CD4-positive, alpha-beta T cell treated with Interleukin-6 at 100 ng/mL for 8 hours (primary cell): ENCODE measurements at regions not wholly inside any gene's neighbourhood (a gene's known extent, or its start where the extent isn't known, plus 50 kb on each side); places are given as distances from the start of the nearest gene placed in this dataset.

Experiments used
- DNase-seq: peaks from one replicate; pipeline ENCODE4 v3.0.0-alpha.2; 2020; ENCODE audit warnings: mixed read lengths, low spot score

DNA sequence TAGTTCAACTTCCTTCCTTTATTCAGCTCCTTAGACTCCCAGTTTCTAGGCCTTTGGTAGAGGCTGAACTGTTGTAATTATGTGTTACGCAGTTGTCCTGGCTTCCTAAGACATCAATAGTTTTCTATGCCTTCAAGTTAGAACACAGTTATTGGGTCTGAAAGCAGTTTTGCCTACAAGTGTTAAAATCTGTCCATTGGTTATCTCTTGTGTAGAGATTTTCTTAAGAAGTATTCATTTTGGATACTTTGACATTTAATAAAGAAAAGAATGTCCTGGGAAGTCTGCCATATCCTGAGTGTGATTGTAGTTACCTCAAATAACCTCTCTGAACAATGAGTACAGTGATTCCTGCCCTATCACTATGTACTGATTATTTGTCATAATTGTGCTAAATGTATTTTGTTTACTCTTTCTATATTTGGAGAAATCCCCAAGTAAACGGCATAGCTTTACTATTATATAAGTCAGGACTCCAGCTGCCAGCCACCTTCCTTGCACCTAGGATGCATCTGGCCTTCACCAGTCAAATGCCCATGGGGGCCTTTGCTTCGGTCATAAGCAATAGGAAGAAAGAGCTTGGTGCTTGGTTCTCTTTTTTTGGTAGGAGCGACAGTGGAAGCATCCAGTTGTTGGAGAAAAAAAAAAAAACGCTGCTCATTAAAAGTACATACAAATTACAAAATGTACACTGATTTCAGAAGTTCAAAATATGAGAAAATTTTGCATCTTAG, 449.5 kb upstream of the PKDCC start:
- no peak for DNase-seq

DNA sequence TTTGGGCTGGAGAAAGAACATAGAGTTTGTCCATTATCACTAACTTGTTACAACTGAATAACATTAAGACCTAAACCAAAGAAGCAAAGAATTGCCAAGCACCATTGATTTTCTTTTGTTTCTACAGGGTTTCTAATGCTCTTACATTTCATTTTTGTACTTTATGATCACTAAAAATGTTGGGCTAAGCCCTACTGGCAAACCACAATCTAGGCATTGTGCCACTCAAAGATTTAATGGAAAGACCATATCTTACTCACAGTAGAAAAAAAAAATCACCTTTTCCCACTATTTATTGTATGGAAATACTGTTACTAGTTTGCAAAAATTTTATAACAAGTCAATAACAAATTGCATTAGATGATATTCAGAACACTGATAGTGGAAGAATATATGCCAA, 447.4 kb upstream of the PKDCC start:
- DNase-seq, result no peak

DNA sequence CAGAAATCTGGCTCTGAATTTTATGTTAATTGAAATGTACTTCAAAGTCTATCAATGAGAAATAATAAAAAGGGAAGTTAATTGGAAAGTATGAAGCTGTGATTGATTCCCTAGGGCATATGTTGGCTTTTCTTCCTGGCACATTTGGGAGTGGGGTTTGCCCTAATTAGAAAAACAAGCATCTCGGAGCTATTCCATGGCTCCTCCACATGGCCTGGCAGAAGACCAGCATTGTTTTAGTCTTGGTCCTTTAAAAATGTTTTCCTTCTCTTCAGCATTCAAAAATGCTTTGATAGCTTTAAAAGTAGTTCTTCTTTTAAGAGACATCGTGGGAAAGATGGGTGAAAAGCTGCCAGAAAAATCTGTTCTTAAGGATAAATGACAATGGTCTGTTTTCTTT, 445.5 kb upstream of the PKDCC start:
- DNase-seq, result no peak

DNA sequence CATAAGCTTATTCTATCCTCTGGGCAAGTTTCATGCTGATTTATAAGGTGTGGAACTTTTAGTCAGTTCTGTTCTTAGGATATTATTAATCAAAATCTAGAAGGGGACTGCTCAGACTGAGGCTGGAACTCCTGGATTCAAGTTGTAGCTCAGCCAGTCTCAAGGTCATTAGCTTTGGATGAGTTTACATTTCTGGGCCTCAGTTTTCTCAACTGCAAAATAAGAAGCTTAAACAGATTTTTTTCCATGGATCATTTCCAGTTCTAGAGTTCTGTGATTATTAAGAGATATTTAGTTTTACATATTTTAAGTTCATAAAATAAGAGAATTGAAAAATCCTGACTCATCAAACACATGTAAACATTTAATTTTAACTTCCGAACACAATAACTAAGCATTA, 442.5 kb upstream of the PKDCC start:
- DNase-seq, result no peak

DNA sequence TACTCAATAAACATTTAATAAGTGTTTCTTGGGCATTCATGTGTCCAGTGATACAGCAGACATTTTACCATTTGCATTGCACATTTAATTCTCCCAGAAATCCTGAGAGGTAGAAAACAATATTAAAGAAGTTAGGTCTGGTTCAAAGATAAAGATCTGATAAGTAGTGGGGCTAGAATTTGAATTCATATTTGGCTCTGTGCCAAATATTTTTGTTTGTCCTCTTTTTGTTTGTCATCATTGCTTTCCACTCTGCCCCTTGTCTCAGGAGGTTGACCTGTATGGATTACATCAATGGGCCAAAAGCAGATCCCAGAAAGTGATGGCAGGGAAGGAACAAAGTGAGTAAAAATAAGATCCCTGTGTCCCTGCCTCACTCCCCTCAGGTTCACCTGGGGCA, 441.9 kb upstream of the PKDCC start:
- no peak for DNase-seq

DNA sequence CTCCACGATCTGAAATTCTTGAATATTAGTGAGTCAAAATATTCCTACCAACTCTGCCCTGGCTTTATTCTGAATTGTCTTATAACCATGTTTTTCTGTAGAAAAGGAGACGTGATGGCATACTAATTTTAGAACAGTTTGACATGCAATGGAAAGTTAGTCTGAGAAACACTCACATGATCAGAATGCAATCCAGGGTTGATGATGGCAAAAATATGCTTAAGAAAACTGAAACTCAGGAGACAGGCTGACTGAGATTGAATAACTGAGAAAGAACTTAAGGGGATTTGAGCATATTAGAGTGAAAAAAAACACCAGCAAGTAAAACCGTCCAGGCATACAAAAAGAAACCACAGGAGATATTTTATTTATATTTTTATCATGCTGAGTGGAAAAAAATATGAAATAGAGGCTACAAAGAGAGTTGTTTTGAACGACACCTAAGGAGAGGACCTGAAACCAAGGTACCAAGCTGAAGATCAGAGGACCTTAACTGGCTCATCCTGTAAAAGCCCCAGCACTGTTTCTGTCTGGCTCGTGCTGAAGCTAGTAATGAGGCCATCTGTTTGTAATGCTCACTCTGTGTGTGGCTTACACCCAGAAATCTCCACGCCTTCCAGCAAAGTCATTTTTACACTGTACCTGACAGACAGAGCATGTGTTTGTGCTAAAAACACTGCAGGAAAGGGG, 437.2 kb upstream of the PKDCC start:
- DNase-seq, result no peak

DNA sequence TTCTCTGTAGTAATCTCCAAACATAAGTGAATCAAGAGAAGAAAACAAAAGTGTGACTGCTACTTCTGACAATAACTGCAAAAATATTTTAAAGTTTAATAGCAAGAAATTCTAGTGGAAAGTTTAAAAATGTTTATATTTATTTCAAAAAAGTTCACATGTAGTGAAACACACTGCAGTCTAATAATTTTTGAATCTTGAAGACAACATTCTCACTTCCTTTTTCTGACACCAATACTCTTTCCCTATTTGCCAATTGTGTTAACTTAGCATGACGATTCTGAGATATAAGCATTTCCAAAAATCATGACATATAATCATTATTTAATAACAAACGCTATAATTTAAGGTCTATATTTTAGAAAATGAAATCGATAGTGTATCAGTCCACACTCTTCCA, 429.1 kb upstream of the PKDCC start:
- no peak for DNase-seq

DNA sequence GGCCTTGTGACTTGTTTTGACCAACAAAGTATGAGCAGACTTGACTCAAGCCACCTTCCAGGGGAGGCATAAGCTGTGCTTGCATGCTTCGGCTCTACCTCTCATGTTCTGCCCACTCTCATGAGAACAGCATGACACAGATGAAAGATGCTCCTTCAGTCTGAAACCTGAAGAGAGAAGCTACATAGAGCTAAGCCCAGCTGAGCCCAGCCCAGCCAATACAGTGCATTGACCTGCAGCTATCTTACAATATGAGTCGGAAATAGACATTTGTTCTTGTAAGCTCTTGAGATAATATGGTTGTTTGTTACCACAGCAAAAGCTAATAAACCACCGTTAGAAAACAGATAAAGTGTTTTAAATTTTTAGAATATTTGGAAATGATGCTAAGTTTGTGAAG, 426.7 kb upstream of the PKDCC start:
- no peak for DNase-seq

DNA sequence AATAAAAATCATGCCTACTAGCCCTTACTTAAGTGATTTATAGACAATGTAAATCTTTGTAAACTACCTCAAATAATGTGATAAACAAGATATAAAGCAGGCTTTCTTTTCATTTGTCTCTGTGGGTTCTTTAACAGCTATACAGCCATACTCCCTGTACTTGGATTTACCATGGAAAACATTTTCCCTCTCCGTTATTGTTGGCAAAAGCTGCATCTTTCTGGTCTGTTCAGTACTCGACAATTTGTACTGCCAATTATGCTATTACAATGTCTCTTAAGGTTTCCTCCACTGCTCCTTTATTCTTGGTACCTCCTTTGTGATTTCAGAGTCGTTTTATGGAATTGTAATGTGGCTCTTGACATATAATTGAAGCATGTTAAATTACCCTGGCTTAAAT, 426.3 kb upstream of the PKDCC start:
- DNase-seq, result no peak

DNA sequence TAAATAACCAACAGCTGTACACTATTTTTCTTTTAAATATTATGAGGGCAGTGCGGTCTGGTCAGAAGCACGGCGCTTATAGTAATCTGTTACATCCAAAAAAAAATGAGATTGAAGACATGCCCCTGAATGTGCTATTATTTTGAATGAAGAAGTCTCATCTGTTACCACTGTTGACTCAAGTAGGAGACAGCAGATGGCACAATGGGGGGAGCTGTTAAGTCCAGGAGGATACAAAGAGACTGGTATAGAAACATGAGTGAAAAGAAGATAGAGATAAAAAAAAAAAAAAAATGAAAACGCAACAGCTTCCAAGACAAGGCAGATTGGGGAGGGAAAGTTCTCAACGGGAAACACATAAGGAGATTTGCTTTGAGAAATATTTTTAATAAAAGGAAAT, 425.5 kb upstream of the PKDCC start:
- no peak for DNase-seq

DNA sequence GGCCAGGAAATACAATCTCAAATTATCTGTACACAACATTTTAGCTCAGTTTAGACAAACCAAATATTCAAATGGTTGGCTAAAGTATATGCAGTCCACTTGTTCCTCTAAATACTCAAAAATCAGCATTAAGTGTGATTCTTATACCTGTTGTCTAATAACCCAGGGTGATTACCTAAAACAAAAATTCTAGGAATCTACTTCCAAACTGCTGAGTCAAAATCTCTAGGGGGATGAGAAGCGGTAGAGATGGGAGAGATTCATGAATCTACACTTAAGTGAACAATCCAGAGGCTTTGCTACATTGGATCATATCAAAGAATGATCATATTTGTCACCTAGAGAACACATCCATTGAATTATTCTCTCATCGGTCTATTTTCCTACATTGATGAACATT, 420.9 kb upstream of the PKDCC start:
- no peak for DNase-seq

DNA sequence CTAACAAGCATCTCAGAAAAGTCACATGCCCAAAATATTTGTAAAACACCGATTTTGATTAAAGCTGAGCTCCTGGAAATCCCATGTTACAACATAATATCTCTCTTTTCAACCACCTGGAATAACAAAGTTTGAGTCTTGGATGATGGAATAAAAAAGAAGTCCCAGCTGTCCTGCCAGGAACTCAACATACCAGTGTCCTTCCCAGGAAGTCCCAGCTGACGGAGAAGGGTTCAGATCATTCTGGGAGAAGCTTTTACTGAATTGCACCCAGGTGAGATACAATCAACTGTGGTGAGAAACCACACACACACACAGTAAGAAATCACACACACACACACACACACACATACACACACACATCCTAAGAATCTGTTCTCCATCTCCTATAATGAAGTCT, 413.1 kb upstream of the PKDCC start:
- no peak for DNase-seq

DNA sequence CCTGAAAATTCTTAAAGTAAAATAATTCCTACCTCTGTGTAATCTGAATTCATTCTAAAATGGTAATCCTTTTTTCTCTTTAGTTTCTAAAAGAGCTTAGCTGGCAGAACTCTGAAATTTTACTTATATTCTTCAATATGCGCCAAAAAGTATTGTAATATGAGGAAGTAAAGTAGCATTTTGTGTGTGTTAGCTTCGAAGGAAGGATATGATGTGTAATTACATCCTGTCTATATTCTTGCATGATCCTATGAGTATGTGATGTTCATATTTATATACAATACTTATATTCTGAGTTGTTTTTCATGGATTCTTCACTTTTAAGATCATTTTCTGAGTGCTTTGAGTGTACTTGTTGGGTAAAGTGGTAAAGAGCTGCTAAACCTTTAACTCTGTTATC, 402.9 kb upstream of the PKDCC start:
- no peak for DNase-seq

DNA sequence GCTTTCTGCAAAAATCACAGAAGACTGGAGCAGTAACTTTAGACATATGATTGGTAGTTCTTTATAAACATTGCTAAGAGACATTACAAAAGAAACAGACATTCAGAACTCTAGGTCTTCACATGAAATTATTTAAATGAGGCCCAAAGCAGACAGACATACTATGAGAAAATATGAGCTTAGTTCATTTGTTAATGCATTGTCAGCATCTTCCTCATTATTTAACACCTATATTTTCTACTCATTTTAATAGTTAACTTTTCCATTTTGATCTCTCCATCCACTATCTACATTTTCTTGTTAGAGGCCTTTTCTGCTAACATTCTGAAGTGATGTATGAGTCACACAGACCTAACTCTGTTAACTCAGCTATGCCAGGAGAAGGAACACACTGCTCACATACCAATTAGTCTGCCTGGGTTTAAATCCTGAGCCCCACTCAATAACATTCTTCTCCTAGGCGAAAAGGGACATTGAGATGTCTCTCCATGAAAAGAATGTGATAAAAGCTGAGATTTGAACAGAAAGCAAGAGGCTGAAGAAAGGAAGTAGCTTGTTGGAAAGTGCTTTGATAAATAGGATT, 400.3 kb upstream of the PKDCC start:
- no peak for DNase-seq

DNA sequence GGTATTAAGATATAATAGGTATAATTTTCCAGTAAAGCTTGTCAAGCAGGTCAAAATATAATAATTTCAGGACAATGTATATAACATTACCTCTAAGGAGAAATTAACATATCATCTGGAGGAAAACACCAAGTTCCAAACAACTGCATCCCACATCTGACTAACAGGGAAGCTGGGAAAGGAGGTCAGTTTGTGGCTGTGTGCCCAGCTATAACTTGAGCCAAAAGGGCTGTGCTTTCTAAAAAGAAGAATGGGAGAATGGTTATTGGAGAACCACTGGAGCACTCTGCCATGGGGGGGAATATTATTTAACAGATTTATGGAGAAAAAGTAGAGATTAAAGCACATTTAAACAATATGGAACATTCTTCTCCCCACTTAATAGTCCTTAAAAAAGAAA, 390.6 kb upstream of the PKDCC start:
- no peak for DNase-seq

DNA sequence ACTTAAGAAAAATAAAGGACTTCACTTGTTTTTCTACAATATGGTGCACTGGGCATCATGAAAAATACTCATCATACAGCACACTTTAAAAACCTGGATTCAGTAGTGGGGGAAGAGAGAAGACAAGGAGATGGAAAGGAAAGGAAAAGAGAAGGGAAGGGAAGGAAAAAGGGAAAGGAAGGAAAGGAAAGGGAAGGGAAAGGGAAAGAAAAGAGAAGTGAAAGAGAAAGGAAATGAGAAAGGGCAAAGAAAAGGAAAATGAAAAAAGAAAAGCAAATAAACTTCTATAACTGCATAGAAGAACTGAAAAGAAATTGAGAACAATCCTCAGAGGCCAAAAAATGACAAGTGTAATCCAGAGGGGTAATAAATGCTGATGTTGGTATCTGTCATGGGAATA, 388.1 kb upstream of the PKDCC start:
- DNase-seq, result no peak

DNA sequence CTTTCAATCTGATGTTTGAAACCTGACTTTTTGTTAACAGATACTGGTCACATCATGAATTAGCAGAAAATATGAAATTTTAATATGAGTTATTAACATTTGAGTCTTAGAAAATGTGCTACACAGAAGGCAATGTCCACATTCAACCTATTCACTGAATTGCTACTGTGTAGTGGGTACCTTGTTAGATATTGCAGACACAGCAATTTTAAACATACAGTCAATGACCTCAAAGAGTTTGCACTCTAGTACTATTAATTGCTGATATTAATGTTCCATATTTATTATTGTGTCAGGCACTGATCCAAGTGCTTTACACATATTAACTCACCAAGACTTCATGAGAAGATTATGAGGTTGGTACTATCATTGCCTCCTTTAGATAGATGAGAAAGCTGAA, 385.4 kb upstream of the PKDCC start:
- no peak for DNase-seq

DNA sequence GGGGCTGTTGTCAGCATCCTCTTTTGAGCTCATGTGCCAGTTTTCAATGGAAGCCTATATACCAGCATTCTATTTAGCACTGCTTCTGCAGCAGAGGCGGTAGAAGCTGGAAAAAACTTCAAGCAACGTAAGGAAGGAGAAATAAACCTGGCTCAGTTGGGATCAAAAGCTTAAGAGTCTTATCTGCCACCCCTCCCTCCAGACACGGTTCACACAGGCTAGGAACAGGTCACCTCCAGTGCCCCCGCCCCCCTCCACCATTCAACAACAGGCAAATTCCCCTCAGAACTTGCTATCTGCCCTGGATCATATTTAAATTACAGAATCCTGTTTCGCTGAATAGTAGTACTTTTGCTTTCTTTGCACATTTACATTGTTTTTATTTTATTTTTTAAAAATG, 384.8 kb upstream of the PKDCC start:
- DNase-seq, result no peak

DNA sequence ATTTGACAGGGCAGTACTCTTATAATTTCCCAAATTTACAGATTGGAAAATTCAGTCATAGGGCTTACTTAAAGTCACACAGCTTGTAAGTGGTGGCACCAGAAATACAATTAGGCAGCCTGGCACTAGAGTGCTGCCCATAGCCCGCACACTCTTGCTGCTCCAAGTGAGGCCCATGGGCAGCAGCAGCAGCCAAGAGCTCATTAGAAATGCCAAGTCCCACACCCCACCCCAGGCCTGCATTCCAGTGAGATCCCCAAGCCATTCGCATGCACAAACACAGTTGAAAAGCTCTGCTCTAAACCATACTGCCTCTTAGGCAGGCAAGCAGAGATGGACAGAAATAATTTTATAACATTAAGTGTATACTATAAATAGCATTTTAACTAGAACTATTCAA, 379.3 kb upstream of the PKDCC start:
- DNase-seq, result no peak

DNA sequence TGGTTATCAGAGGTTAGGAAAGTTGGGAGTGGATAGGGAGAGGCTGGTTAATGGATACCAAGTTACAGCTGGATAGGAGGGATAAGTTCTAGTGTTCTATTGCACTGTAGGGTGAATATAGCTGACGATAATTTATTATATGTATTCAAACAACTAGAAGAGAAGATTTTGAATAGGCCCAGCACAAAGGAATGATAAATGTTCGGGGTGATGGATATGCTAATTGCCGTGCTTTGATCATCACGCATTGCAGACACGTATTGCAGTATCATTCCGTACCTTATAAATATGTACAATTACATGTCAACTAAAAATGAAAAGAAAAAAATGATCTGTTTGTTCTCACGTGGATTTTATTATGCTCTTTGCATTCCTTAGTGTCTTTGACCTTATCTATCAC, 369.2 kb upstream of the PKDCC start:
- no peak for DNase-seq

DNA sequence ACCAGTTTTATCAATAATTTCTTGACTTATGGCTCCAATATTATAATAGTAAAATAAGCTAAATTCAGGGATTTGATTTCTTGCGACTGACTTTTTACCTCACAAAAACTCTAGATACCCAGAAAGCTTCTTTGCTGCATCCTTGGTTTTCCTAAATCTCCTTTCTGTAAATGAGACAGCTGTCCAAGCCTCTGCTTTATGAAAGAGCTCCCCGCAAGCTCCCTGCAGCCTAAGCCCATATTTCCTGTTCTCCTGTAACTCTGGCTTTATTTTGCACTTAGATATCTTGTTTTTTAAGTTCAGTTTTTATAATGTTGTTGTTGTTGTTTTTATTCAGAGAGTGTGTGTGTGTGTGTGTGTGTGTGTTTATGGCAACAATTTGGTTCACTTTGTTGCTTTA, 361.7 kb upstream of the PKDCC start:
- DNase-seq, result no peak

DNA sequence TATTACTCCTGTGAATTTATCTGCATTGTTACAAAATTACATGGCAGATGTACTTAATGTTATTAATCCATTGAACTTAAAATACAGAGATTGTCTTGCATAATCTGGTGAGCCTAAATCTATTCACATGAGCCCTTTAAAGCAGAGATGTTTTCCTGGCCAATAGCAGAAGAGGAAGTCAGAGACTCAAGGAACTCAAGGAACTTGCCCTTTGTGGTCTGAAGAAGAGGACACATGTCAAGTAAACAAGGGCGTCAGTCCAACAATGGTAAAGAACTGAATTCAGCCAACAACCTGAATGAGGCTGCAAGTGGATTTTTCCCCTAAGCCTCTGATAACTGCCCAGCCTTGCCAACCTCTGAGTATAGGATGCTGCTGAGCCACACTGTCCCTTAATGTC, 356.3 kb upstream of the PKDCC start:
- no peak for DNase-seq

DNA sequence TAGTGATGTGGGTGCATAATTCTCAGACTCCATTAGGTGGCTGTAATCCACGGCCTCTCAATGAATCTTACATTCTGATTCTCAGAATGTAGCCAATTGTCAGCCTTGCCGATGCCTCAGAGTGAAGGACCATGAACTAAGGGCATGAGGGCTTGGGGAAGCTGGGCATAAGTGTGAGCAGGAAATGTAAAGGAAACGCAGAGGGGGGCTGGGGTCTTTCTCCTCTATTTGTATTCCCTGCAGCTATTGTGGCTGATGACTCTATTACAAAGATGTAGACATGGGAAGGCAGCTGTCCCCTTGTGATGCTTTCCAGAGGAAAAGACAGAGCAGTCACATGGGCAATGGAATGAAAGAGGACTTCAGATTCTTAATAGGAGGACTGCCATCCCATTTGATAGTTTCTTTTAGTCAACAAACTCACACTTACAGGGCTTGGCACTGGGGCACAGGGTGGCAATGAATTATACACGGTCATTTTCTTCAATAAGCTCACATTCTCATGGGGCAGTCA, 353.2 kb upstream of the PKDCC start:
- DNase-seq, result no peak
